Body of pancreas (tissue), 4 donors: ENCODE measurements at regions not wholly inside any gene's neighbourhood (a gene's known extent, or its start where the extent isn't known, plus 50 kb on each side); places are given as distances from the start of the nearest gene placed in this dataset.

Source experiments
- POLR2A ChIP-seq, 3 donors: fragments of 450-650 bp; IDR thresholded peaks; one replicate each; pipeline ENCODE4 v1.6.1; 2016; ENCODE audit warnings: antibody characterized with exemption in 3 of 3, mild to moderate bottlenecking in 2 of 3
- TF ChIP-seq, protein P1 (sequence below), 7 experiments: fragments of 450-650 bp in 4 of 7; fragments of 200-600 bp in 3 of 7; sonication (generic) in 3 of 7; IDR thresholded peaks; one replicate each; pipeline ENCODE4 v1.5.1; 2016 to 2019; ENCODE audit warnings: antibody characterized with exemption in 7 of 7

DNA sequence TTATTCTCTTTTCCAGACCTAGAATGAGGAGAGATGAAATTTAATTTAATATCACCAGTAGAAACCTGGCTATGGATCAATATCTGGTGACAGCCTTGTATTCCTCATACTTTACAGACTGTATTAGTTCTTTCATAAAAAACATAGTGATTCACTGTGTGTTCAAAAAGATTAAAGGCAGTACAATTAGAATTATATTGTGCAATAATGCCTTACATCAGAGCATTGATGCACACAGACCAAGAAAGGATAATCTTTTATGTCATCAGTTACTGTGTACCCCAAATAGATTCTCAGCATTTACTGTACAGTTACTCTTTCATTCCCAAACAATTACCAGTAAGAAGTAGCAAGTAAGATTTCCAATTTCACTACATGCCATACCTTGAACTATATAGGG is 260.5 kb upstream of the ANXA10 start:
- TF ChIP-seq, protein P1, sequence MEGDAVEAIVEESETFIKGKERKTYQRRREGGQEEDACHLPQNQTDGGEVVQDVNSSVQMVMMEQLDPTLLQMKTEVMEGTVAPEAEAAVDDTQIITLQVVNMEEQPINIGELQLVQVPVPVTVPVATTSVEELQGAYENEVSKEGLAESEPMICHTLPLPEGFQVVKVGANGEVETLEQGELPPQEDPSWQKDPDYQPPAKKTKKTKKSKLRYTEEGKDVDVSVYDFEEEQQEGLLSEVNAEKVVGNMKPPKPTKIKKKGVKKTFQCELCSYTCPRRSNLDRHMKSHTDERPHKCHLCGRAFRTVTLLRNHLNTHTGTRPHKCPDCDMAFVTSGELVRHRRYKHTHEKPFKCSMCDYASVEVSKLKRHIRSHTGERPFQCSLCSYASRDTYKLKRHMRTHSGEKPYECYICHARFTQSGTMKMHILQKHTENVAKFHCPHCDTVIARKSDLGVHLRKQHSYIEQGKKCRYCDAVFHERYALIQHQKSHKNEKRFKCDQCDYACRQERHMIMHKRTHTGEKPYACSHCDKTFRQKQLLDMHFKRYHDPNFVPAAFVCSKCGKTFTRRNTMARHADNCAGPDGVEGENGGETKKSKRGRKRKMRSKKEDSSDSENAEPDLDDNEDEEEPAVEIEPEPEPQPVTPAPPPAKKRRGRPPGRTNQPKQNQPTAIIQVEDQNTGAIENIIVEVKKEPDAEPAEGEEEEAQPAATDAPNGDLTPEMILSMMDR (IDR thresholded peaks at IDR 0.05): no peak
- TF ChIP-seq POLR2A (IDR thresholded peaks at IDR 0.05): no peak
